Loucy (cell line): ENCODE measurements at regions not wholly inside any gene's neighbourhood (a gene's known extent, or its start where the extent isn't known, plus 50 kb on each side); places are given as distances from the start of the nearest gene placed in this dataset.

Experiments
- EZH2phosphoT487 ChIP-seq: fragments of 200-600 bp; IDR thresholded peaks from 2 replicates; pipeline ENCODE4 v1.6.1; 2018; ENCODE audit warnings: antibody characterized with exemption, mild to moderate bottlenecking, moderate library complexity, borderline replicate concordance
- TF ChIP-seq, protein P1 (sequence below): fragments of 200-600 bp; sonication (generic); conservative IDR thresholded peaks from 2 replicates; pipeline ENCODE4 v1.5.1; 2014; ENCODE audit warnings: mild to moderate bottlenecking, antibody characterized with exemption, low read length

- TF ChIP-seq, protein P1, sequence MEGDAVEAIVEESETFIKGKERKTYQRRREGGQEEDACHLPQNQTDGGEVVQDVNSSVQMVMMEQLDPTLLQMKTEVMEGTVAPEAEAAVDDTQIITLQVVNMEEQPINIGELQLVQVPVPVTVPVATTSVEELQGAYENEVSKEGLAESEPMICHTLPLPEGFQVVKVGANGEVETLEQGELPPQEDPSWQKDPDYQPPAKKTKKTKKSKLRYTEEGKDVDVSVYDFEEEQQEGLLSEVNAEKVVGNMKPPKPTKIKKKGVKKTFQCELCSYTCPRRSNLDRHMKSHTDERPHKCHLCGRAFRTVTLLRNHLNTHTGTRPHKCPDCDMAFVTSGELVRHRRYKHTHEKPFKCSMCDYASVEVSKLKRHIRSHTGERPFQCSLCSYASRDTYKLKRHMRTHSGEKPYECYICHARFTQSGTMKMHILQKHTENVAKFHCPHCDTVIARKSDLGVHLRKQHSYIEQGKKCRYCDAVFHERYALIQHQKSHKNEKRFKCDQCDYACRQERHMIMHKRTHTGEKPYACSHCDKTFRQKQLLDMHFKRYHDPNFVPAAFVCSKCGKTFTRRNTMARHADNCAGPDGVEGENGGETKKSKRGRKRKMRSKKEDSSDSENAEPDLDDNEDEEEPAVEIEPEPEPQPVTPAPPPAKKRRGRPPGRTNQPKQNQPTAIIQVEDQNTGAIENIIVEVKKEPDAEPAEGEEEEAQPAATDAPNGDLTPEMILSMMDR: no peak
- TF ChIP-seq EZH2phosphoT487: no peak
Observed at GRCh38 chr13:40060296-40061007, 405.0 kb downstream of the COG6 start.
